ENCODE measurements at regions not wholly inside any gene's neighbourhood (a gene's known extent, or its start where the extent isn't known, plus 50 kb on each side); places are given as distances from the start of the nearest gene placed in this dataset.

DNA sequence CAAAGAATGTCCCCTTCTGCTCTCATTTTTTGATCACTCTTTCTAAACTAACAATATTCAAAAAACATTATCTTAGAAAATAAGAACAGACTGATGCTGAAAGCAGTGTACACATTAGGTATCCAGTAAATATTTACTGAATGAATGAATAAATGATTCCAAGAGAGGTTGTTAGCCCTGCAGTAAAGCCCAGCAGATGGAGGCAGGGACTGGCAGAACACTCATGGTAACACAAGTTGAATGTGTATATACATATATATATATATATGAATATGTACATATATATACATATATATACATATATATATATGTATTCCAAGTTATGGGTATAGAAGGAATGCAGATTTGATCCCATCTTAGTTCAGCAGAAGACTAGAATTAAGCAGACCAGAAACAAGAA lies 546.3 kb downstream of the RAB38 start:
- TF ChIP-seq, protein P1, sequence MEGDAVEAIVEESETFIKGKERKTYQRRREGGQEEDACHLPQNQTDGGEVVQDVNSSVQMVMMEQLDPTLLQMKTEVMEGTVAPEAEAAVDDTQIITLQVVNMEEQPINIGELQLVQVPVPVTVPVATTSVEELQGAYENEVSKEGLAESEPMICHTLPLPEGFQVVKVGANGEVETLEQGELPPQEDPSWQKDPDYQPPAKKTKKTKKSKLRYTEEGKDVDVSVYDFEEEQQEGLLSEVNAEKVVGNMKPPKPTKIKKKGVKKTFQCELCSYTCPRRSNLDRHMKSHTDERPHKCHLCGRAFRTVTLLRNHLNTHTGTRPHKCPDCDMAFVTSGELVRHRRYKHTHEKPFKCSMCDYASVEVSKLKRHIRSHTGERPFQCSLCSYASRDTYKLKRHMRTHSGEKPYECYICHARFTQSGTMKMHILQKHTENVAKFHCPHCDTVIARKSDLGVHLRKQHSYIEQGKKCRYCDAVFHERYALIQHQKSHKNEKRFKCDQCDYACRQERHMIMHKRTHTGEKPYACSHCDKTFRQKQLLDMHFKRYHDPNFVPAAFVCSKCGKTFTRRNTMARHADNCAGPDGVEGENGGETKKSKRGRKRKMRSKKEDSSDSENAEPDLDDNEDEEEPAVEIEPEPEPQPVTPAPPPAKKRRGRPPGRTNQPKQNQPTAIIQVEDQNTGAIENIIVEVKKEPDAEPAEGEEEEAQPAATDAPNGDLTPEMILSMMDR (IDR thresholded peaks at IDR 0.05): no peak
- no peak for TF ChIP-seq POLR2A (IDR thresholded peaks at IDR 0.05)

All from Peyer's patch (tissue), 4 donors.